Vagina (tissue), 2 donors: ENCODE measurements at regions not wholly inside any gene's neighbourhood (a gene's known extent, or its start where the extent isn't known, plus 50 kb on each side); places are given as distances from the start of the nearest gene placed in this dataset.

Source experiments
- DNase-seq, 2 donors: peaks; one replicate each; pipeline ENCODE4 v3.0.0-alpha.2; 2017; ENCODE audit errors: extremely low spot score in 2 of 2
- H3K27ac ChIP-seq: fragments of 200-600 bp; sonication (generic); one replicate; pipeline ENCODE4 v1.5.1; 2019
- H3K27me3 ChIP-seq: fragments of 200-600 bp; sonication (generic); one replicate; pipeline ENCODE4 v1.5.1; 2019
- H3K36me3 ChIP-seq, 2 donors: fragments of 200-600 bp; sonication (generic); one replicate each; pipeline ENCODE4 v1.5.1; 2017 to 2019
- H3K4me1 ChIP-seq: fragments of 200-600 bp; sonication (generic); one replicate; pipeline ENCODE4 v1.5.1; 2019
- H3K4me3 ChIP-seq, 2 donors: fragments of 200-600 bp; sonication (generic); 1 replicate in 1 of 2; 2 replicates in 1 of 2; pipeline ENCODE4 v1.5.1; 2016 to 2019
- H3K9me3 ChIP-seq: fragments of 200-600 bp; sonication (generic); one replicate; pipeline ENCODE4 v1.5.1; 2019
- POLR2A ChIP-seq, 2 donors: fragments of 450-650 bp; IDR thresholded peaks; one replicate each; pipeline ENCODE4 v1.6.1; 2017; ENCODE audit warnings: antibody characterized with exemption in 2 of 2, mild to moderate bottlenecking in 2 of 2, moderate library complexity in 2 of 2
- POLR2AphosphoS5 ChIP-seq, 2 donors: sonication (generic); formaldehyde crosslinking; IDR thresholded peaks; one replicate each; pipeline ENCODE4 v1.9.0; 2017; ENCODE audit warnings: antibody characterized with exemption in 2 of 2, mild to moderate bottlenecking in 2 of 2, low read depth in 1 of 2; ENCODE audit not compliant: insufficient read depth in 1 of 2
- intact Hi-C: fragments of 100-400 bp; cut with DNase I; formaldehyde crosslinking; loops from one replicate; pipeline ENCODE4 v1.15.1; 2023
- TF ChIP-seq, protein P1 (sequence below), 3 experiments: fragments of 450-650 bp in 2 of 3; fragments of 200-600 bp in 1 of 3; sonication (generic) in 1 of 3; IDR thresholded peaks; one replicate each; pipeline ENCODE4 v1.5.1; 2017 to 2019; ENCODE audit warnings: antibody characterized with exemption in 3 of 3, mild to moderate bottlenecking in 2 of 3, moderate library complexity in 2 of 3

GRCh38 chr6:149218471-149218870 lies 99.0 kb upstream of the TAB2 start:
- H3K27me3 ChIP-seq: no peaks in the 10 kb centered on the region
- TF ChIP-seq, protein P1, sequence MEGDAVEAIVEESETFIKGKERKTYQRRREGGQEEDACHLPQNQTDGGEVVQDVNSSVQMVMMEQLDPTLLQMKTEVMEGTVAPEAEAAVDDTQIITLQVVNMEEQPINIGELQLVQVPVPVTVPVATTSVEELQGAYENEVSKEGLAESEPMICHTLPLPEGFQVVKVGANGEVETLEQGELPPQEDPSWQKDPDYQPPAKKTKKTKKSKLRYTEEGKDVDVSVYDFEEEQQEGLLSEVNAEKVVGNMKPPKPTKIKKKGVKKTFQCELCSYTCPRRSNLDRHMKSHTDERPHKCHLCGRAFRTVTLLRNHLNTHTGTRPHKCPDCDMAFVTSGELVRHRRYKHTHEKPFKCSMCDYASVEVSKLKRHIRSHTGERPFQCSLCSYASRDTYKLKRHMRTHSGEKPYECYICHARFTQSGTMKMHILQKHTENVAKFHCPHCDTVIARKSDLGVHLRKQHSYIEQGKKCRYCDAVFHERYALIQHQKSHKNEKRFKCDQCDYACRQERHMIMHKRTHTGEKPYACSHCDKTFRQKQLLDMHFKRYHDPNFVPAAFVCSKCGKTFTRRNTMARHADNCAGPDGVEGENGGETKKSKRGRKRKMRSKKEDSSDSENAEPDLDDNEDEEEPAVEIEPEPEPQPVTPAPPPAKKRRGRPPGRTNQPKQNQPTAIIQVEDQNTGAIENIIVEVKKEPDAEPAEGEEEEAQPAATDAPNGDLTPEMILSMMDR (IDR thresholded peaks at IDR 0.05): no peak
- no peak for TF ChIP-seq POLR2A (IDR thresholded peaks at IDR 0.05)
- no peak for TF ChIP-seq POLR2AphosphoS5 (IDR thresholded peaks at IDR 0.05; ENCODE audit: insufficient read depth in 1 of 2, low read depth in 1 of 2)
- no peaks in the 10 kb centered on the region for H3K9me3 ChIP-seq
- no peak overlapping the region for H3K4me3 ChIP-seq
- intact Hi-C loops: no loop called here
- no peaks in the 10 kb centered on the region for H3K4me1 ChIP-seq
- H3K27ac ChIP-seq: no peak overlapping the region
- no peak for DNase-seq
- H3K36me3 ChIP-seq: no peaks in the 10 kb centered on the region

- Histone ChIP-seq H3K27me3 (no peaks in the 10 kb centered on the region), H3K27ac (no peak overlapping the region), H3K9me3 (no peaks in the 10 kb centered on the region), H3K4me1 (no peaks in the 10 kb centered on the region), H3K4me3 (no peak overlapping the region), H3K36me3 (no peaks in the 10 kb centered on the region)
- DNase-seq: no peak
- intact Hi-C loops: no loop called here
- TF ChIP-seq POLR2A (IDR thresholded peaks at IDR 0.05): no peak
Observed at GRCh38 chr6:149218915-149219314, 98.6 kb upstream of the TAB2 start.

- Histone ChIP-seq H3K27me3 (no peaks in the 10 kb centered on the region), H3K36me3 (no peaks in the 10 kb centered on the region), H3K4me1 (no peaks in the 10 kb centered on the region), H3K4me3 (no peak overlapping the region), H3K27ac (no peak overlapping the region), H3K9me3 (no peaks in the 10 kb centered on the region)
- intact Hi-C loops: no loop called here
- no peak for TF ChIP-seq POLR2AphosphoS5 (IDR thresholded peaks at IDR 0.05; ENCODE audit: insufficient read depth in 1 of 2, low read depth in 1 of 2)
- TF ChIP-seq, protein P1 (IDR thresholded peaks at IDR 0.05): no peak
- TF ChIP-seq POLR2A (IDR thresholded peaks at IDR 0.05): no peak
- no peak for DNase-seq
Observed at GRCh38 chr6:149220882-149221773, 96.4 kb upstream of the TAB2 start.

DNA sequence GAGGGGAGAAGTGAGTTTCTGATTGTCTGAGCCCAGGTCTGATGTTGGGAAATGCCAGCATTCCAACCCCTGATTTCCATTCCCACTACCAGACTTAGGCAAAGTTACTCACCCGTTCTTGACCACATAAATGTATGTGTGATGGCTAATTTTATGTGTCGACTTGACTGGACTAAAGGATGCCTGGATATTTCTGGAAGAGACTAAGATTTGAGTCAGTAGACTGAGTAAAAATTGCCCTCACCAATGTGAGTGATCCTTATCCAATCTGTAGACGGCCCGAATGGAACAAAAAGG lies 95.8 kb upstream of the TAB2 start:
- no peaks in the 10 kb centered on the region for H3K4me1 ChIP-seq
- H3K9me3 ChIP-seq: no peaks in the 10 kb centered on the region
- intact Hi-C loops: no loop called here
- H3K4me3 ChIP-seq: no peak overlapping the region
- no peaks in the 10 kb centered on the region for H3K27me3 ChIP-seq
- no peak overlapping the region for H3K27ac ChIP-seq
- TF ChIP-seq, protein P1 (IDR thresholded peaks at IDR 0.05): no peak
- TF ChIP-seq POLR2A (IDR thresholded peaks at IDR 0.05) (no peak), POLR2AphosphoS5 (IDR thresholded peaks at IDR 0.05; ENCODE audit: insufficient read depth in 1 of 2, low read depth in 1 of 2) (no peak)
- no peaks in the 10 kb centered on the region for H3K36me3 ChIP-seq
- no peak for DNase-seq

DNA sequence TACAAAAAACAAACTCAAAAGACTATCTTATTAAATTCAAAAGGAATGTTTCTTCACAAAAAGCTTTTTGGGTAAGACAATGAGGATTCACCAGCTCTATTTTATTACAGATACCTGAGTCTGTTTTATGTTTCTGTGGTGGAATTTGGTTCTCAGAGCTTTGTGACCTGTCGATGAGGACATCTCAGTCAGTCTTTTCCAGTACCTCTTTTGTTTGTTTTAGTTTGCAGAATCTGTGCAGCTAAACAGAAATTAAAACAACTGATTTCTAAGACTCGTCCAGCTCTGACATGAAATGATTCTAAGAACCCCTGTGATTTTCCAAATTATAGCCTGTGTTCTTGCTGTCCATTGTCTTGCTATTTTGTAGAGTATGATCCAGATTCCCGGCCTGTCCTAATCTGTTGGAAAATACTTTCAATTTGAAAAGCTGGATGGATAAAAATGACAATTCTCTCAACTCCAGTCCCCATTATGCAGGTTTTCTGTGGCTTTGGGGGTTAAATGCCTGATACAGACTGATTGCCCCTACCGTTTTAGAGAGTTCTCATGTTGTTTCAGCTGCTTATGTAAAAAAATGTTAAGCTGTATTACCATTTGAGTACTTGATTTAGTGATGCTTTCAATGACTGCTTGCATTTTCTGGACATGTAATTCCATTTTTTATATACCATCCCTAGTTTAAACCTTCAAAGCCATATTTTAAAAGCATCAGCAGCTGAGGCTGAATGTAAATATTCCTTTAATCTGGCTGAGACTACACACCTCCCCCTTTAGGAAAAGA lies 94.2 kb upstream of the TAB2 start:
- TF ChIP-seq, protein P1 (IDR thresholded peaks at IDR 0.05): no peak
- TF ChIP-seq POLR2AphosphoS5 (IDR thresholded peaks at IDR 0.05; ENCODE audit: insufficient read depth in 1 of 2, low read depth in 1 of 2): no peak
- no peak for TF ChIP-seq POLR2A (IDR thresholded peaks at IDR 0.05)
- Histone ChIP-seq H3K36me3 (no peaks in the 10 kb centered on the region), H3K9me3 (no peaks in the 10 kb centered on the region), H3K4me1 (no peaks in the 10 kb centered on the region), H3K27ac (no peak overlapping the region), H3K27me3 (no peaks in the 10 kb centered on the region), H3K4me3 (no peak overlapping the region)
- DNase-seq: no peak
- intact Hi-C loops: no loop called here
